ENCODE measurements at regions not wholly inside any gene's neighbourhood (a gene's known extent, or its start where the extent isn't known, plus 50 kb on each side); places are given as distances from the start of the nearest gene placed in this dataset.

- no peak for TF ChIP-seq CTCF (IDR thresholded peaks at IDR 0.05)
Observed at GRCh38 chr15:38789566-38789965, 225.0 kb upstream of the RASGRP1 start.

- TF ChIP-seq CTCF (IDR thresholded peaks at IDR 0.05), result no peak
Observed at GRCh38 chr15:38793206-38793810, 228.7 kb upstream of the RASGRP1 start.

- TF ChIP-seq CTCF (IDR thresholded peaks at IDR 0.05), result no peak
Observed at GRCh38 chr15:38795471-38796245, 231.0 kb upstream of the RASGRP1 start.

- TF ChIP-seq CTCF (IDR thresholded peaks at IDR 0.05), result no peak
Observed at GRCh38 chr15:38796589-38796988, 232.0 kb upstream of the RASGRP1 start.

GRCh38 chr15:38809621-38810020 is 245.0 kb upstream of the RASGRP1 start:
- no peak for TF ChIP-seq CTCF (IDR thresholded peaks at IDR 0.05)

GRCh38 chr15:38810686-38811085 is 246.1 kb upstream of the RASGRP1 start:
- TF ChIP-seq CTCF (IDR thresholded peaks at IDR 0.05), result no peak

- no peak for TF ChIP-seq CTCF (IDR thresholded peaks at IDR 0.05)
Observed at GRCh38 chr15:38814891-38815290, 250.3 kb upstream of the RASGRP1 start.

All from LNCAP (cell line).